AG09309 (cell line): ENCODE measurements at regions not wholly inside any gene's neighbourhood (a gene's known extent, or its start where the extent isn't known, plus 50 kb on each side); places are given as distances from the start of the nearest gene placed in this dataset.

ENCODE experiments used
- DNase-seq: peaks from one replicate; pipeline ENCODE4 v3.0.0-alpha.2; 2010; ENCODE audit warnings: low read depth
- H3K4me3 ChIP-seq: 2 replicates; pipeline ENCODE4 v1.5.1; 2011; ENCODE audit warnings: mild to moderate bottlenecking, low read depth, low read length, moderate library complexity; ENCODE audit not compliant: control insufficient read depth
- CTCF ChIP-seq: IDR thresholded peaks from 2 replicates; pipeline ENCODE4 v1.5.1; 2011; ENCODE audit warnings: mild to moderate bottlenecking, low read depth, low read length, inconsistent platforms; ENCODE audit not compliant: insufficient read depth, control insufficient read depth; ENCODE audit errors: missing control alignments

GRCh38 chr20:52817511-52817910 lies 154.6 kb upstream of the TSHZ2 start:
- DNase-seq, result no peak
- TF ChIP-seq CTCF, result no peak
- H3K4me3 ChIP-seq, result no peak overlapping the region

- no peak for DNase-seq
- TF ChIP-seq CTCF, result no peak
- H3K4me3 ChIP-seq, result no peak overlapping the region
Observed at GRCh38 chr20:52814371-52814770, 157.8 kb upstream of the TSHZ2 start.

GRCh38 chr20:52812231-52812847 lies 159.8 kb upstream of the TSHZ2 start:
- TF ChIP-seq CTCF, result no peak
- no peak for DNase-seq
- no peak overlapping the region for H3K4me3 ChIP-seq

GRCh38 chr20:52809003-52809402 lies 163.2 kb upstream of the TSHZ2 start:
- no peak for DNase-seq
- no peak overlapping the region for H3K4me3 ChIP-seq
- no peak for TF ChIP-seq CTCF

- no peak for DNase-seq
- TF ChIP-seq CTCF, result no peak
- H3K4me3 ChIP-seq, result no peak overlapping the region
Observed at GRCh38 chr20:52806918-52807317, 165.2 kb upstream of the TSHZ2 start.

GRCh38 chr20:52805843-52806242 lies 166.3 kb upstream of the TSHZ2 start:
- no peak for DNase-seq
- no peak for TF ChIP-seq CTCF
- H3K4me3 ChIP-seq, result no peak overlapping the region

GRCh38 chr20:52805296-52805571 lies 166.9 kb upstream of the TSHZ2 start:
- no peak for DNase-seq
- no peak for TF ChIP-seq CTCF
- no peak overlapping the region for H3K4me3 ChIP-seq
